NCI-H2196 treated with DMSO at 0.1 percent for 48 hours (cell line): ENCODE measurements at regions not wholly inside any gene's neighbourhood (a gene's known extent, or its start where the extent isn't known, plus 50 kb on each side); places are given as distances from the start of the nearest gene placed in this dataset.

Source experiments
- DNase-seq: peaks from one replicate; lab custom pipeline; 2025; ENCODE audit not compliant: unreplicated experiment; lab: John Stamatoyannopoulos, UW

DNA sequence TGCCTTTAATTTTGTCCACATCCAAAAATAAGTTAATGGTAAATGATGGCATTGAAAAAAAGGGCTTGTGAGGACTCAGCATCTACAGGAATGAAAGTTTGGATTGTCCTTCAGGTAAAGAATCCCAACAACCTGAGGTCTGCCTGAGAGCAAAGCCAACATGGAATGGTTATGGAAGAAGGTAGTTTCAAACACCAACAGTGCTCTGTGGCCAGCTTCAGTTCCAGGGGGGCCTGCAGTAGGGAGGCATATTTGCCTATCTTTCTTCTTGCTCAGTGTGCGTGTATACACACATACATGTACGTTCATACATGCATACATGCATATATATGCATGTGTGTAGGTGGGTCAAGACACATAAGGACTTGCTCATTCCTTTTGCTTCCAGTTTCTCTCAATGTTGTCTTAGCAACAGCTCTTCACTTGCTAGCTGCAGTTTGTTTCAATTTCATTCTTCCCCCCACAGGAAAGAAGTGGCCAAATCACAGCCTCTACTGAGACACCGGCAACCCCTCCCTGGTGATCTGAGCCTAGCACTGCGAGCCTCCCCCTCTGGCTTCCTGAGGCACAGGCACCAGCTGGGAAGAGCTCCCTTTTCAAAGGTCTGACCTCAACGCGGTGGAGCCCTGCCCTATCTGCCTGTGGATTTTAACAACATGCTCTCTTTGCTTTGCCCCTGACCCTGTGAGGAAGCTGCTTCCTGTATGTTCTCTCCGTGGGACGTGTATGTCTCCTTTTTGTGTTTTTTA, 146.2 kb downstream of the KLF13 start:
- no peak for DNase-seq

DNA sequence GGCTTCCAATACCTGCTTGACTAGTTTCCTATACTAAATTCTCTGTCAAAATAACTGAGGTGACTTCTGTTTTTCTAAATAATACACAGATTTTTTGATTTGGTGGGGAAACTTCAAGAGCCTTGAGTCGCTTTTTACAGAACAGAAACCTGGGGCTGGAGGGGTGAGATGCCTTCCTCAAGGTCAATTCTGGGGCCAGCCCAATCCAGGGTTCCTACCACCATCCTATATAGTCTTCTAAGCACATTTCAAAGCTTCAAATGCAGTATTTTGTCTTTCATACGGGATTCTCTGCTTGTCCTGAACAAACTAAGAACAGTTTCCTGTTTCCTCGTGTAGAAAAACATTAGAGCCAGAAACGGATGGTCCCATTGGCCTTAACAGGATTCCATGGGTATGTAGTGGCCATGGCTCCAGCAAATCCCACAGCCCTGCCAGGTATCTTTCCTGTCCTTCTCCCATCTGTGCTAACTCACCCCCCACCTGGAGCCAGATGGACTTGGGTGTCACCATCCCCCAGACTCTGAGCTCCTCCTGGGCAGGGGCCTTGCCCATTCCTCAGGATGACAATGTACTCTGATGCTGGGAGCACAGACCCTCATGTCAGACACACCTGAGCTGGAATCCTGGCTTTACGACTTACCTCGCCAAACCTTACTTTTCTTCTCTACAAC, 146.9 kb downstream of the KLF13 start:
- no peak for DNase-seq

DNA sequence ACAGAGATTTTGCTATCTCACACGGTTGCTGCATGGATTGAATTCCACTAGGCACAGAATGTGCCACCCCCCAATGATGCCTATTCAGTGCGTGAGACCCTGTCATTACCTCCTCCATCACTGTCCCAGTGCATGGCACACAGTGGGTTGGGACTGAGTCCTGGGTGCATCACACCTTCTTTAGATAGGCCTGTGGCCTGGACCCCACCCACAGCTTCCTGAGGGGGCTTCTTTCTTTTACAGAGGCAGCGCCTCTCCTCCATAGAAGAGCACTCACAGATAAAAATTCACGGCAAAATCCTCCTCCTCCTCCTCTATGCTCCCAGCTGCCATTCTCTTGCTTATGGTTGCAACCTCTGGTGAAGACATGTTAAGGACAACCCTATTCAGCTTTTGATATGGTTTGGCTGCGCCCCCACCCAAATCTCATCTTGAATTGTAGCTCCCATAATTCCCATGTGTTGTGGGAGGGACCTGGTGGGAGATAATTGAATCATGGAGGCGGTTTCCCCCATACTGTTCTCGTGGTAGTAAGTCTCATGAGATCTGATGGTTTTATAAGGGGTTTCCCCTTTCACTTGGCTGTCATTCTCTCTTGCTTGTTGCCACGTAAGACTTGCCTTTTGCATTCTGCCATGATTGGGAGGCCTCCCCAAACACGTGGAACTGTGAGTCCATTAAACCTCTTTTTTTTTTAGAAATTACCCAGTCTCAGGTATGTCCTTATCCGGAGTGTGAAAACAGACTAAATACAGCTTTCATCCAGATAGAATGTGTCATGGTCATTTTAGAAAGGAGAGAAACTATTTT, 147.6 kb downstream of the KLF13 start:
- DNase-seq: no peak

DNA sequence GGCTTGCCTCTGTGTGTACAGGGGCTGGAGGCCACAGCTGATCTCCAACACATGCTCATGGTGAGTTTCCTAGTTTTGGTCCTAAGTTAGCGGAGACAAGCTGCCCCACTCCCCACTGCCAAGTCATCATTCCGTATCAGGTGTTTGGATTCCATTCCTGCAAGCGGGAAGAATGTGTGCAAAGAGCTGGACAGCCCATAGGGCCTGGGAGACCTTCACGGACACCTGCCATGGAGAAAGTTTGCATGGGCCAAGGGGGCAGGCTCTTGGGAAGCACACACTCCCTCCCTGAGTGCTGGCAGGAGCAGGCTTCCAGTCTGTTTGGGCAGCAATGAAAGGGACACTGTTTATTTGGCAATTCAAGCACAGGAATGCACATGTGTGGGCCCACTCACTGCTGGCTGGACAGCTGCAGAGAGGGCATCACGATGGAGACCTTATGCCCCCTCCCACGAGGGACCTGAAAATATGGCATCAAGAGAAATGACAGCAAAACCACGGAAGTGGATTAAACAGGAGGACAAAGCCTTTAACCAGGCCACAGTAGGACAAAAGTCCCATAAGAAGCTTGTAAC, 149.7 kb downstream of the KLF13 start:
- no peak for DNase-seq

DNA sequence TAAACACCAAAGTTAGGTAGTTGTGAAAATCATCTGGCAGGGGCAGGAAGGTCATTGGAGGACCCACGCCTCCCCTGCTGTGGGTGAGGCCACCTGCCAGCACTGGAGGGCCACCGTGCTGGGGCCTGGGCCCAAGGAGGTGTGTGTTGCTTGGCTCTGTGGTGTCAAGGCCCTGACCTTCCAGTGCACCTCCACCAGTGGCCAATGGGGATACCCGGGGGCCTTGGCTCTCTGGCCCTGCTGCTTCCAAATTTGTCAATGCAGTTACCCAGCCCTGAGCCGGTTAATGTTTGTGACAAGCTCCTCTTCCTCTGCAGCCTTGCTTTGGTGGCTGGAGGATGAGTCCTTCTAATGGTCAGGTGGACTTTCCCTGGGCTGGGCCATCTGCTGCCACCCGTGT, 150.2 kb downstream of the KLF13 start:
- no peak for DNase-seq

DNA sequence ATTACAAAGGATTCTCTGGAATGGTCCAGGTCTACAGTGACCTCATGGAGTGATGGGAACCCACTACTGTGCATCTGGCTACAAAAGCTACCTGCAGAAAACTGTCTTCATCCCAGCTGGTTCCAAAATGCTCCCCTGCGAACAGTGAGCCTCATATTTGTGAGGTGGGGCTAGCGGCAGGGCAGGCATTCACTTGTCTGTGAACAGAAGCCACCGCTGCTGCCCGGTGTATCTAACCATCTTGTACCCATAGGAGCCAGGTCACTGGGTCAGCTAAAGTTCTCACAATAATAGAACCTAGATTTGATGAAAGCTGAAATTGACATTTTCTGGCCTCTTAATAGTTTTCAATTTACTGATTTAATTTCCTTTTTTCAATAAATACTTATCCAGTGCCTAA, 150.7 kb downstream of the KLF13 start:
- DNase-seq: no peak

DNA sequence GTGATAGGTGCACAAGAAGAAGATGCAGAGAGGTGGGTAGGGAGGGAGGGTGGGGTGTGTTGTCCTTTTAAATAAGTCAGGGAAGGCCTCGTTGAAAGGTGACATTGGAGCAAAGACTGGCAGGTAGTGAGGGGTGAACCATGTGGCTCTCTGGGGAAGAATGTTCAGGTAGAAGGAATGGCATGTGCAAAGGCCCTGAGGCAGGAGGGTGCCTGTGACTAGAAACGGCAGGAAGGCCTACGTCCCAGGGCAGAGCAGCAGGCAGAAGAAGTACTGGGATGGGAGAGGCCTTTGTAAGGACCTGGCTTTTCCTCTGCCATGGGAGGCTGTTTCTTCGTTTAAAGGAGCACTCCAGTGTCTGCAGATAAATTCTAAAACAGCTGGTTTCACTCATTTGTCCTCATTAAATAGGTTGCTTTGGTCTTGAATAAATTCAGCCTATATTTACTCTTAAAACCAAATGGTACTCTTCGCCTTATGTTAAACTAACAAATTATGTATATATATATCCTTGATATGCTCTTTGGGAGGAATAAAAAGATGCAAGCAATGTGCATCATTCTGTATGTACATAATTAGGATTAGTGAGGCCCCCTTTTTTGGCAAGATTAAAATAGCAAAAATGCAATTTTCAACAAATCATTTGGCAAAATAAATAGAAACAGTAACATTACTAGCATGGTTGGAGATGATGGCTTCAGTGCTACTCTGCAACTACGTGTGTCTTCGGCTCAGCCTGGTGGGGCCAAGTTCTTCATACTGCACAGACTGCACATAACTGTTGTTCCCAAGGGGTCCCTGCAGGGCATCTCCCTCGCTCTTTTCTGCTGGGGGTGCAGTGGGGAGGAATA, 151.4 kb downstream of the KLF13 start:
- no peak for DNase-seq

DNA sequence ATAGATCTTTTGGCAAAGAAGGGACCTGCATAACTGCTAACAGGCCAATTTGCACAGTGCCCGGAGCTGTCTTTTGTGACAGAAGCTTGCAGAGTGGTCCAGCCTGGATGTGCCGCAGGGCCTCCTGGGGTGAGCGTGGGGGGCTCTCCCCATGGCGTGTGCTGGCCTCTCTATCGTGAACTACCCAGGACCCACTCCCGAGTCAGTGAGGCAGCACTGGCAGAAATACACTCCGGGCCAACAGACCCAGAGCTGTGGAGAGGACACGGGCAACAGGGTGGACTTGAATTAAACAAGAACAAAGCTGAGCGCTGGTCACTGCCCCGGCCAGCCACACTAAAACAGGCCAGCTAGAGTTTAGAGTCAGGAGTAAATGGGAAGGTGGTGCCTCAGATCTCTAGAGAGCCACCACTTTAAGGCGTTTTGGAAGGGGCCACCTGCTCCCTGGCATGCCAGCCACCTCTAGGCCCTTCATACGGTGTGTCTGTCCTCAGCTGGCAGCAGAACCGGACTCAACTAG, 152.1 kb downstream of the KLF13 start:
- no peak for DNase-seq

DNA sequence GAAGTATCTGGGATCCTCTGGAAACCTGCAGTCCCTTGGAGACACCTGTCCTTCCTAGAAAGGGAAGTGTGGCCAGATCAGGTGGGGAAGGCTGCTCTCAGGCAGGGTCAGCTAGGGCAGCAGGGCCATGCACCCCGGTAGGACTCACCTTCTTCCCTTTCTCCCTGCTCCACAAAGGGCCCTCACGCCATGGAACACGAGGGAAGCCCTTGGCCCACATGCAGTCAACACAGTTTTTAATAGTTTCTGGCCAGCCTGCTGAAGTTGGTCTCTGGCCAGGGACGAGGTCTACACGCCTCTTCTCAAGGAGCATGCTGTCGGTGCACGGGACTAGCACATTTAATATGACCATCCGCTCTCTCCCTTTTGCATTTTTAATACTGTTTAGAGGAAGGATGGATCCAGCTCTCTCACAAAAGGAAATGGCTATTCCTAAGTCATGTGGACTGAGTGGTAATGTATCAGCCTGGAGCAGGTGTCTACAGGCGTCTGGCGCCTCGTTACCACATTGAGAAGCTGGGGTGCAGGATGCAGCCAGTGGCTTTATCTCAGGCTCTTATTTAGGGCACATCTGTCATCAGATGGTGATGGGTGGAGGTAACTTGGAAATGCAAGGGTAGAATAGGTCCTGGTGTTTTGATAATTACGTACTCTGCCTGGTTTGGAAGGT, 153.9 kb downstream of the KLF13 start:
- no peak for DNase-seq

DNA sequence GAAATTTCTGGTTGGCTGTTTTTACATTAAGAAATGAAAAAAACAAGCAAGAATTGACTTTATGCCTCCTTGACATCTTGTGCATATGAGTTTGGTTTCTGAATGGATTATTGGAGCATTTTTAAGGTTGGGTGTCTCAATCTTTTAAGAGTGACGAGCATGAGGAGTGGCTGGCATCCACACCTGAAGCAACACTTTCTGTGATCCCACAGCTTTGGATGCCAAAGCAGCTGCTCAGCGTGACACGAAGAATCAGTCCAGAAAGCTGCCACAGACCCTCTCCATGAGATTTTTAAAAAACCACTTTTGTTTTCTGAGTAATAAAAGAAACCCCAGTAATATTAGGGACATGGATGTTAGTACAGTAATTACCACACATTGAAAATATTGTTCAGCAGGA, 154.5 kb downstream of the KLF13 start:
- no peak for DNase-seq

DNA sequence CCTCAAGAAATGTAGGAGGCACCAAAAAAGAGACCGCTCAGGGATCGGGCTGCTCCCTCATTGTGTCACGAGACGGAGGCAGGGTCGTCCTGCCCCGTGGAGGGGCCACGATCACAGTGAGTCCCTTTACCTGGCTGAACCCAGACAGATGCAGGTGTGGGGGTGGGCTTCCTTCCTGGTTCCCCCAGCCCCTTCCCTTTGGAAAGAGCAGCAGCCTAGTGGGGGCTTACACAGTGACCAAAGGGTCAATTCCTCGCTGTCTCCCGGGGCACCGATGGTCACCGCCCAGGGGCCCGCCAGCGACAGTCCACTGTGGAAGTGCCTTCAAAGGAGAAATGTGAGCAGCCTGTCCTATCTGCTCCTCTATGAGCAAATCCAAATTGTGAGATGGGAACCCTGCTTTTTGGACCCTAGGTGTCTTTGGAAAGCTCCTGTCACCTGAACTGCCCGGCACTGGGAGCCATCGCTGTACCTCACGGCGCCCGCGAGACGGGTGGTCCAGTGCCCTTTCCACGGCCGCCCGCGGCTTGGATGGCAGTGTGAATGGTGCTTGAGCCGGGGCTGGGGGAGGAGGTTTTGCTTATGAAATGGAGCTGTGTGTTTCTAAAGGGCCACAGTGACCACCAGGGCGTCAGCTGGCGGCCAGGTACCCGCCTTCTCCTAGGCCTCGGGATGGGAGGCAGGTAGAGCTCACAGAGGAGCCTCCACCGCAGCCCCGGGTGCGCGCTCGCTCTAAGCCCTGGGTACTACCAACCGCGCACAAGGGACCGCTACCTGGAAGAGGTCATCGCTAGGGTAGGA, 155.7 kb downstream of the KLF13 start:
- no peak for DNase-seq

DNA sequence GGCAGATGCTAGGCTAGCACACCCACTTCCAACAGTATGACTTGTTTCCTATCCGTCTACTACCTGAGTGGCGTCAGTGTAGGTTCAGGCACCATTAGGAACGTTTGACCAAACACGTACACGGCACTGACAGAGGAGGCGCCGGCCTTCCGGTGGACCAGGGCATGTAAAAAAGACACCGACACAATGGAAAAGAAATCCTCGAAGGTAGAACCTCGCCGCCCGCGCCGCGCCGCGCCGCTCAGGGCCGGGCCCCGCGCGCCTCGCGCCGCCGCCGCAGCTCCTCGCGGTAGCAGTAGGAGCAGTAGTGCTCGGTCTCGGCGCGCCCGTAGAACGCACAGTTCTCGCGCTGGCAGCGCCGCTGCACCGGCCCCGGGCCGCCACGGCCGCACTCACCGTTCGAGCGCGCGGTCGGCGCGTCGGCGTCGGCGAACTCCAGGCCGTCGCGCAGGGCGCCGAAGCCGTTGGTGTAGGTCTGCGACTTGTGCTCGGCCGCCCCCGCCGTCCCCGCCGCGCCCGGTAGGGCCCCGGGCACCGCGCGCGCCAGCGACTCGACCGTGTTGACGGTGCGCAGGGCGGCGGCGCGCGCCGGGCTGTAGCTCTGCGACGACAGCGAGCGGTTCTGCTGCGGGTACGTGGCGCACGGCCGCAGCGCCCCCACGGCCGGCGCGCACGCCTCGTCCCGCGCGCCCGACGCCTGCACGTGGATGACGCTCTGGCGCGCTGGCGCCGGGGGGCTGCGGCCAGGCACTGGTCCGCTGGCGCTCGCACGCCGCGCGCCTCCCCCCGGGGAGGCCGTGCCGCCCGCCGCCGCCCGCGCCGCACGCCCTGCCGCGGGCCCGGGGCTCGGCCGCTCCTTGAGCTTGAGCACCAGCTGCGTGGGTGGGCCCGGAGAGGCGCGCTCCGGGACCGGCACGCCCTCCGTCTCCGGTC, 156.7 kb downstream of the KLF13 start:
- DNase-seq: no peak

DNA sequence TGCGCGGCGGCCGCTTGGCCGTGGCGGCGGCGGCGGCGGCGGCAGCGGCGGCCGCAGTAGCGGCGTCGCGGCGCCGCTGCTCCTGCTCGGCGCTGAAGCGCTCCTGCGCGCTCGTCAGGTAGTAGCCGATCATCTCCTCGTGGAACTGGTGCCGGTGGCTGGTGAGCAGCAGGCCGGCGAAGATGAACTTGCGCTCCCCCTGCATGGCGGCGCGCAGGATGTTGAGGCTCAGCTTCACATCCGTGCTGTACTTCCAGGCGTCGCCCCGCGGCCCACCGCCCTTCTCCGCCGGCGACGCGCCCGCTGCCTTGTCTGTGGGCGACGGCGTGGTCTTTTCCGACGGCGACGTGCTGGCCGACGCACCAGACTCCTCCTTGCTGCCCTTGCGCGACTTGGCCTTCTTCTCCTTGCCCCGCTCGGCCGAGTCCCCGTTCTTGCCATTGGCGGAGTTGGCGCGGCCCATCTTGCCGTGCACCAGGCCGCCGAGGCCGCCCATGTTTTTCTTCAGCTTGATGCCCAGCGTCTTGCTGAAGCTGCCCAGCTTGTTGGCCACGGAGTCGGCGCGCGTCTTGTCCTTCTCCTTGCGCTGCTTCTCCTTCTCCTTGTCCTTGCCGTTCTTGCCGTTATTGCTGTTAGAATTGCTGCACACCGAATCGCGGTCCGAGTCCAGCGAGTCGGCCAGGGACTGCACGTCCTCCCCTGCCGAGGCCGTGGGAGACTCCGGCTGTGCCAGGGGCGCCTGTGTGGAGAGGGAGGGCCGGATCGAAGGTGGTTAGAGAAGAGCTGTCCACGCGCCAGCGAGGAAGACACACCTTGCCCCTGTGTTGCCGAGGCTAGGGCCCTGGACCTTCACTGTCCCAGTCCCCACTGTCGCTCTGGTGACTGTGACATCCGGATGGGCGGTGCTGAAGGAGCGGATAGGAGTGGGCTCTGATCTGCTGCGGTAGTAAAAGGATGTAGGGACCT, 157.6 kb downstream of the KLF13 start:
- no peak for DNase-seq

DNA sequence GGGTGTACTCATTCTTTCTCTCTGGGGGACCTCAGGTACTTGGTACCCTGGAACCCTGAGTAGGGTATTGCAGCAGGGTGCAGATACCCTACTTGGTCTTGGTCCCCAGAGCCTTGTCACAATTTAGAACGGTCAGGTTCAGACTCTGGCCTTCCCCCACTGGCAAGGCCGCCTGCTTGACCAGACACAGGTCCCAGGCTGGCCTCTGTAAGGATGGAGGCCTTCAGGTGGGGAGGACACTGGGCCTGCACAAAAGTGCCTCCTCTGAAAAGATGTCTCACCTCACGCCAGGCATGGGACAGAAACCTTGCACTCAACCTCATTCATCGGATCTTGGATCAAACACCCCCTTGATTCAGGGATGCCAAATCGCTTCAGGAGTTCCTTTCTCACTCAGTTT, 158.4 kb downstream of the KLF13 start:
- no peak for DNase-seq

DNA sequence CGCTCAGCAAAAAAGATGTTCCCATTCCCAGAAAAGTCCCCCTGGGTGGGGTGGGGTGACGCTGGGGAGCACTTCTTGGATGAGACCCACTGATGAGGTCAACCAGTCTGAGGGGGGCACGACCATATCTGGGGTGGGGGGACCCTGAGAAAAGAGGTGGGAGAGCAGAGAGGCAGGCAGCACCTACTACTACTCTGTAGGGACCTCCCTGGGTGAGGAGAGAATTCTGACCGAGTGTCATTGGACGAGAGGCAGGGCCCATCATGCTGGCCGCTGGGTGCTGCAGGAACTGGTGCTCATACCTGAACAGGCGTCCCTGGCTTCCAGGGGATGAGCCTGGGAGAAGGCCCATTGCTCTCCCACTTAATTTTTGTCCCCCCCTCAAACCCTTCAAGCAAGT, 158.8 kb downstream of the KLF13 start:
- no peak for DNase-seq

DNA sequence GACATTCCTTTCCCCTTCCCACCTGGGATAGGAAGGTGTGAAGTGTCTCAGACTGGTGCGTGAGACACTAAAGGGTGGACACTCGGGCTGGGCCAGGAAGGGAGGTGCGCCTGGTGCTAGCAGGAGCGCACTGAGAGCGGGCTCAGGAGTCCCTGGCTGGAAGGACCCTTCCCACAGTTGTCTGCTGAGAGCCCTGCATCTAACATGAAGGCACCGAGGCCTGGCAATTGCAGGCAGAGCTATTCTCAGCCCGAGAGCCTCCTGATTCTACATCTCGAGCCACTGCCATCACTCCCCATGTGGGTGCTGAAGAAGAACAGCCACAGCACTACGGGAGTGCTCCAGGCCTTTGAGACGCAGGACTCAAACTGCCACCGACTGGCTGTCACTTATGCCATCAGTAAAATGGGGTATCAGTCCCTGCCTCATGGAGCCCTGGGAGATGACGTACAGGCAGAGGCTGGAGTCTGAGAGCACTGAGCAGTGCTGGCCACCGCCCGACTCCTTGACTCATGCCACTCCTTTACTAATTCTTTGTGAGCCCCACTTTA, 159.4 kb downstream of the KLF13 start:
- no peak for DNase-seq

DNA sequence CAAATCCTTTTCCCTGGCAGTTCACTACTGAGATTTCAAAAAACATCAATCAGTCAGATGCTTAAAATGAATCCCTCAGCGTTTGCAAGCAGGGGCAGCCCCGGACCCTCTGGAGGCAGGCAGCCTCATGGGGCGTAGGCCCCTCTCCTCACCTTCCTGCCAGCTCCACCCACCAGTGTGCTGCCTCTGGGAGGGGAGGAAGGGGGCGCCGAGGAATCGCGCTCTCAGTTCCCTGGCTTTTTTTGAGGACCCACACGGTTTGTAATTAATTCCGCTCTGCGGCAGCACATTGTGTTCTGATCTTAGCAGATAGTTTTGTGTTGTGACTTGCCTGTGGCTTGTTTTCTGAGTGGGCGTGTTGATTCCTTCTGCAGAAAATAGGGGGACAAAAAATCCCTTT, 159.9 kb downstream of the KLF13 start:
- DNase-seq: no peak
